D721Med (cell line): ENCODE measurements at regions not wholly inside any gene's neighbourhood (a gene's known extent, or its start where the extent isn't known, plus 50 kb on each side); places are given as distances from the start of the nearest gene placed in this dataset.

Experiments
- DNase-seq: peaks from one replicate; pipeline ENCODE4 v3.0.0; 2011; ENCODE audit warnings: low spot score; ENCODE audit not compliant: insufficient read length
- FAIRE-seq: peaks from 2 replicates; lab custom pipeline; 2011; peaks lifted over from hg19 to GRCh38; lab: Jason Lieb, UNC
- TF ChIP-seq, protein P1 (sequence below): IDR thresholded peaks from 2 replicates; pipeline ENCODE4 v1.5.1; 2012; ENCODE audit warnings: mild to moderate bottlenecking, control low read depth; ENCODE audit not compliant: insufficient read depth; ENCODE audit errors: missing control alignments

DNA sequence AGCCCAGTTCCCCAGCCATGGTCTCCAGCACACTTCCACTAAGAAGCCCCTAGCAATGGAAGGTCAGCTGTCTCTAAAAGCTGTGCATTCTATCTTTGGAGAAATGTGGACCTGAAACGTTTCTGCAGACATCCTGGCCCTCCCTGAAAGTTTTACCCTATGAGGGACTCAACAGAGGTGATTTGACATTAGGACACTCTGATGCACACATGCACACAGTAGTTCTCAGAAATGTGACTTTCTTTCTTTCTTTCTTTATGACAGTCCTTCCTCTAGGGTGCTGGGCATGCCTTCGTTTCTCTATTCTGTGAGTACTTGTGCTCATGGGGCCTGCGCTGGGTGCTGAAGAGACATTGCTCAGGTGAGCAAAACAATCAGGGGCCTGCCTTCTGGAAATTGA lies 857.3 kb downstream of the RNF144A start:
- TF ChIP-seq, protein P1, sequence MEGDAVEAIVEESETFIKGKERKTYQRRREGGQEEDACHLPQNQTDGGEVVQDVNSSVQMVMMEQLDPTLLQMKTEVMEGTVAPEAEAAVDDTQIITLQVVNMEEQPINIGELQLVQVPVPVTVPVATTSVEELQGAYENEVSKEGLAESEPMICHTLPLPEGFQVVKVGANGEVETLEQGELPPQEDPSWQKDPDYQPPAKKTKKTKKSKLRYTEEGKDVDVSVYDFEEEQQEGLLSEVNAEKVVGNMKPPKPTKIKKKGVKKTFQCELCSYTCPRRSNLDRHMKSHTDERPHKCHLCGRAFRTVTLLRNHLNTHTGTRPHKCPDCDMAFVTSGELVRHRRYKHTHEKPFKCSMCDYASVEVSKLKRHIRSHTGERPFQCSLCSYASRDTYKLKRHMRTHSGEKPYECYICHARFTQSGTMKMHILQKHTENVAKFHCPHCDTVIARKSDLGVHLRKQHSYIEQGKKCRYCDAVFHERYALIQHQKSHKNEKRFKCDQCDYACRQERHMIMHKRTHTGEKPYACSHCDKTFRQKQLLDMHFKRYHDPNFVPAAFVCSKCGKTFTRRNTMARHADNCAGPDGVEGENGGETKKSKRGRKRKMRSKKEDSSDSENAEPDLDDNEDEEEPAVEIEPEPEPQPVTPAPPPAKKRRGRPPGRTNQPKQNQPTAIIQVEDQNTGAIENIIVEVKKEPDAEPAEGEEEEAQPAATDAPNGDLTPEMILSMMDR, result no peak
- no peak for DNase-seq
- no peak for FAIRE-seq

DNA sequence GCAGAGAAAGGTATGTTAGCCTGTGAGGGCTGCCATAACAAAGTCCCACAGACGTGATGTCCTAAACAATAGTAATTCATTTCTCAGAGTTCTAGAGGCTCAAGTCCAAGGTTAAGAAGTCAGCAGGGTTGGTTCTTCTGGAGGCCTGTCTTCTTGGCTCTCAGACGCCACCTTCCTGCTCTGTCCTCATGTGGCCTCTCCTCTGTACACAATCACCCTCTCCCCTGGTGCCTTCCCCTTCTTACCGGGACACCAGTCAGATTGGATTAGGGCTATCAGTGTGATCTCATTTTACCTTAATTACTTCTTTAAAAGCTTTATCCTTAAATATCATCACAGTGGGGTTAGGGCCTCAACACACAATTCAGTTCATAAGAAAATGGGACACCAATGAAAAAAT lies 860.5 kb downstream of the RNF144A start:
- TF ChIP-seq, protein P1, result no peak
- FAIRE-seq, result no peak
- no peak for DNase-seq

DNA sequence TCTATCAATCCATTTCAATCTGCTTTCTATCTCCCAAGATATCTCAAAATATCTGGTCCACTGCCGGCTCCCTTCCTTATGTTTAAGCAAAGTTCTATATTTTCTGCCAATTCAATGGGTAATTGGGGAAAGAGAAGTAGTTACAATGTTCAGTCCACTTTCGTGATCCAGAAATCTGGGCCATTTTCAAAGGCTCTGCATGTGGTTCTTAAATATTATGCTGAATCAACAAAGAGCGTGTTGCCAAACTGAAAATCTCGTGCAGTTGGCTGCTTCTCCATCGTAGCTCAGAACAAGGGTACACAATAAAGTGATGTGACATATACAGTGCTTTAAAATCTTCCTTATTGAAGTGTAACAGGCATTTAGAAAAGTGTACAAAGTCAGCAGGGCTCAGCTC lies 863.1 kb downstream of the RNF144A start:
- TF ChIP-seq, protein P1, result no peak
- DNase-seq, result no peak
- no peak for FAIRE-seq

DNA sequence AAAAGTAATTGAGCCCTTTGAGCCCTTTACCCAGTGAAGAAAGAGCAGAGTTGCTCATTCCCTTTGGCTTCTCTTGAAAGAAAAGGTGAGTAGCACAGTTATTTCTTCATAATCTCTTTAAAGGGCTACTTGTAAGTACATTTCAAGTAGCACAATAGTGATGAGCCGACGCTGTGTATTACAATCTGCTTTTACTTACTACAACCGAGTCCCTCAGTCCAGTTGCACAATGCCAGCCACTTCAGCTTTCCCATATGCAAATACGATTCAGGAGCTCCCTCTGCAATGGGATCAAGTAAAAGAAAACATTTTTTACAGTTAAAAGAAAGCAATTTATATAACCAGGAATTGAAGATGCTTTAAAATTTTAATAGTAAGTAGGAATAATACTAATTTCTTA lies 868.5 kb downstream of the RNF144A start:
- TF ChIP-seq, protein P1, result no peak
- no peak for FAIRE-seq
- no peak for DNase-seq

DNA sequence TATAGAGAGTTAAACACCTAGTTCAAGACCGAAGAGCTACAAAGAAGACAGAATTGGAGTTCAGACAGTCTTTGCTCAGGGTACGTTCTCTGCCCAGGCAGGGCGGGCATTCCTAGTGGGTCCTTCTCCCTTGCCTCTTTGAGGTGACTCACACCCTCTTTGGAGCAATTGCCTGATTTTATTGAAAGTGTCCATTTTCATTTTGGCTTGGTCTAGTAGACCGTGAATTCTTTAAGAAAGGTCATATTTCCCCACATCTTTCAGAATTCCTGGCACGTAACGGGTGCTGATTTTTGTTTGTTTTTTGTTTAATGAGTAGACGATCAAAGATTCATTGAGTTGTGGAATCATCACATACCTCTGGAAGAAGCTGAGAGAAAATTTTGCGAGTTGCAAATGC lies 871.5 kb downstream of the RNF144A start:
- TF ChIP-seq, protein P1, result no peak
- DNase-seq (no peak), FAIRE-seq (no peak)

DNA sequence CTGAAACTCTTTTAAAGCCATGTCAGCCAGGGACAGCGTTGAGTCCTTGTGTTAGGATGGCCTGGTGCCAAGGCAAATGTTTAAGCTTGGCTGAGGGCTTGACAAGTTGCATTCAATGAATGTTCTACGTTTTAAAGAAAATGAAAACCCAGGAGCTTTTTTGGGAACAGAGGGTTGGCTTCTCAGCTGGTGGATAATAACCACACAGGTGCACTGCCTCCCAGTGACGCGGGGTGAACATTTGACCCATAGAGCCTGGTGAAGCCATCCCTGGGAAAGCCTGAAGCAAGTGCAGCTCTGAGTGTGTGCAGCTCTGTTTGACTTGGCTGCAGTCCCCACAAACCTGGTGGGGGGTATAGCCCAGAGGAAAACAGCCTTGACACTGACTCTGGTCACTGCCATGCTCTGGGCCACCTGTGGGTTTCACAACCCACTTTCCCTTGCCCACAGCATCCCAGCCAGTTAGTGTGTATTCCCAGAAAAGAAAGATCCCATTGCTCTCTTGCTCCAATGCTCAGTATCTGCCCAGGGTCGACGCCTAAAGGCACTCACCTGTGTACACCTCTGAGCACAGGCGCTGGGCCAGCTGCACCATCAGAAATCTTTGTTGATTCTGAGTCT lies 874.9 kb downstream of the RNF144A start:
- FAIRE-seq, result no peak
- no peak for DNase-seq
- TF ChIP-seq, protein P1, result no peak

DNA sequence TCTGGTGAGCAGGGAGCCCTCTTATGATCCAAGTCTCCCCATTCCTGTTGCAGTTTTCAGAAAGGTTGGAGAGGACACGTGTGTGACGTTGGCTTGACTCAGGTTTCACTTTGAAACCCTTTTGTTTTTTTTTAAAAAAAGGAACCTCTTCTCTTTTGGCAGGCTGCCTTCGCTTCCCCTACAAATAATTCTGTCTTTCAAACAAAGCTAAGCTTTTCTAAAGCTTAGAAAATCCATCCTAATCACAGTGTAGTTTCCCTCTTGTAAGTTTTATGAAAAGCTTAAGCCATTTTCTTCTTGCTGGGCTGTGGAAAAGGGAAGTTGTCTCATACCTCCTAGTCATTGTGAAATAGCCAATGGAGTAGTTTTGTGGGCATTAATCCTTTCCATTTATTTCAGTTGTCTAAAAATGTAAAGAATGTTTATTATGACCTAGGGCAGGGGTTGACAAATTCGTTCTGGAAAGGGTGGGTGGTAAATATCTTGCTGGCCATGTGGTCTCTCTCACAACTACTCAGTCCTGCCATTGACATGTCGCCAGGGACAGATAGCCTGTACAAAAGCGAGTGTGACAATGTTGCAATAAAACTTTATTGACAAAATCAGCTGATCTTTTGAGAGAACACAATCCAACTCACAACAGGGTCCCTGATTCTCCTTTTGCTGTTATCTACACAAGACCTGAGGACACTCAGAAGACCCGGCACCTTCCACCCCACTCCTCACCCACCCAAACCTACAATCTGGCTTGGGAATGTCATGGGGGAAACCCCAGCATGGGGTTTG lies 878.8 kb downstream of the RNF144A start:
- no peak for FAIRE-seq
- TF ChIP-seq, protein P1, result no peak
- DNase-seq, result no peak
